Inferior parietal cortex (tissue), 1 donor: ENCODE measurements at regions not wholly inside any gene's neighbourhood (a gene's known extent, or its start where the extent isn't known, plus 50 kb on each side); places are given as distances from the start of the nearest gene placed in this dataset.
"Not testable (repeated sequence)": the region's sequence is repeated elsewhere in the genome, so short reads cannot be mapped to it uniquely, and the experiment has no call there.

Source experiments
- DNase-seq: peaks from one replicate; pipeline ENCODE4 v3.0.0-alpha.2; 2016; ENCODE audit errors: extremely low spot score

DNA sequence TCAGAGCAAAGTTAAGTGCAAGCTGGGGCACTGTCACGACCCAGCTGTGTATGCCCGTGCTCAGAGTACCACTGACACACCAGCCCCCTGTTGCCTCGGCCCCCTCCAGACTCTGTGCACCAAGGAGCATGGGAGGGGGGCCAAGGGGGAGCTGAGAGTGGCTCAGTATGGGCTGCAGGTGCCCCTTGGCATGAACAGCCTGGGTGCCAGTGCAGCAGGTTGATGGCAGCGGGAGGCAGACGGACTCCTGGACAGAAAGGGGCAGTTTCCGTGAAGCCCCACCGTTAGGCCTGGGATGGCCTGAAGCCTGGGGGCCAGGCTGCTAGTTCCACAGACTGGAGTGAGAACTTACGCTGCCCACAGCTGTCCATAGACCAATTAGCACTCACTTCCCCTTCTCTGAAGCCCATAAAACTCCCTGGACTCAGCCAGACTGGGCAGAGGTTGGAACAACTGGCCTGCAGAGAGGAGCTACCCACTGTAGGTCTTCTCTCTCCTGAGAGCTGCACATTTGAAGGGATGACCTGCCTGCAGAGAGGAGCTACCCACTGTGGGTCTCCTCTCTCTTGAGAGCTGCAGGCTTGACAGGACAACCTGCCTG, 182.8 kb downstream of the DEPDC1B start:
- no peak for DNase-seq

DNA sequence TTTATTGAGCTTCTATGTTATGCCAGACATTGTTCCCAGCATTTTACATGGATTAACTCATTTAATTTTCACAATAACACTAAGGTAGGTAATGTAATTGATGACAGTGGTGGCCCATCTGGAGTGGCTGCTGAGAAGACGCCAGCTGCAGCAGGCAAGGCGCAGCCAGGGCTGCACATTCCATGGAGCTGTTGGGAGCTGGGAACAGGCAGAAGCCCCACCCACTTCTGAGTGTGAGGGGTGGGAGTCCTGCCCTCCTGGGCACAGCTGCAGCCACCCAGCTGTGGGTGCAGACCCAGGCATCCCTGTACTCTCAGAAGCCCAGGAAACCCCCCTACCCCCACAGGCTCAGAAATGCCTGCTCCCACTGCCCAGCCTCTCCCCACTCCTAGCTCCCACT, 183.3 kb downstream of the DEPDC1B start:
- no peak for DNase-seq

DNA sequence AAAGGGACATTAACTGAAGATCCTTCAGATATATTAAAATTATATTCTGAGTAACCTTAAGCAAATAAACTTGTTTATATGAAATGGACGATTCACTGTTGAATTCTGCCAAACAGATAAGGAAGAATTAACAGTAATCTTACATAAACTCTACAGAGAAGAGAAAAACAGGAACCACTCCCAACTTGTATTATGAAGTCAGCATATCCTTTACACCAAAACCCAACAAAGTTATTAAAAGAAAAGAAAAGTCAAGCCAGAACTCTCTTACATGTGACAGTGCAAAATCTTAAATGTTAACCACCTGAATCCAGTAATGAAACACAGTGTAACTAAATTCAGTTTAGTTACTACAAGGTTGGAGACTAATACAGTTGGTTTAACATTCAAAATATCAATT, 185.8 kb downstream of the DEPDC1B start:
- DNase-seq, result no peak

DNA sequence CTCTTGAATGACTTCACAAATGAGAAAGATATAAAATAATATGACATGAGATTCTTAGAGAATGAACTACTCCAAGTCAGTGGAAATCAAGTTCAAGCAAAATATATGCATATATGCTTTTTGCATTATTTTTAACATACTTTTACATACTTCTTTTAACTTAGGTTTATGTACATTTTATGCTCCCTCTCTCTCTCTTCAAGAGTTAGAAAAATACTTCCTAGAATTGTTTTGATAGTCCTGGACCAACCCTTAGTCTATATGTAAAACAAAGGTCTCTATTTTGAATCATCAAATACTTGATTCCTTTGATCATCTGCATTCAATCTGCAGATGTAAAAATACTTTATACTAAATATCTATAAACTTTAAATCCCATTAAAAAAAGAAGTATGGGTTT, 187.8 kb downstream of the DEPDC1B start:
- DNase-seq, result no peak

GRCh38 chr5:60510663-60511062, 189.3 kb downstream of the DEPDC1B start:
- DNase-seq, result no peak

DNA sequence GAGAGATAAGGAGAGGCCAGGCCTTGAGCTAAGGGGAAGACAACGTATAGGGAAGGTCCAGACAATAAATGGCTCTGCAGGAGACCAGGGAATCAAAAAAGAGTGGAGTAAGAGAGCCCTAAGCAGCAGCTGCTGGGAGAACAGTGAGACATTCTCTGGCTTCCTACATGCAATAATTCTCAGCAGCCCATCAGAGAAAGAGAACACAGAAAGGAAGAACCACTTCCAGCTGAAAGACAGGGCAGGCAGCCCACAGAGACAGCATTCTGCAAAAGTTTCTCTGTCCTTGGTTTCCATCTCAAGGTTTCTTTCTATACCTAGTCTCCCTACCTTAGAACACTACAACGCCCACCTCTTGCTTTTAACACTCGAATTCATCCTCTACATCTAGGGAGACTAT, 189.9 kb downstream of the DEPDC1B start:
- DNase-seq, result no peak

DNA sequence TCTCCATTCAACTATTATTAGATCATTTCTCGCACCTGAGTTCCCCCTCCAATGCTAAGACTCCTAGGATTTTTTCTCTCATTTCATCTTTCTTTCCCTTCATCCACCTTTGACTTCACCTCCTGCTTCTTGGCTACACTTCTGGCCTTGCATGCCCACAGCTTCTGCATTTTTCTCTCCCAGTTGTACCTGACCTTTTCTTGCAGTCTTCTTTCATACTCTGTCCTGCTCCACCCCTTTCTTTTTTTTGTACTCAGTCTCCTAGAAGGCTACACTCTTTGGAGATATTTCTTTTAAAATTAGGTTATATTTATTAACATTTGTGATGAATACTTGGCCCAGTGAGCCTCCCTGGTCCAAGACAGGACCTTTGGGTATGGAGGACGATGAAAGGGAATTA, 190.4 kb downstream of the DEPDC1B start:
- DNase-seq, result no peak

- no peak for DNase-seq
Observed at GRCh38 chr5:60507687-60508086, 192.3 kb downstream of the DEPDC1B start.

GRCh38 chr5:60505373-60506171, 194.4 kb downstream of the DEPDC1B start:
- no peak for DNase-seq

DNA sequence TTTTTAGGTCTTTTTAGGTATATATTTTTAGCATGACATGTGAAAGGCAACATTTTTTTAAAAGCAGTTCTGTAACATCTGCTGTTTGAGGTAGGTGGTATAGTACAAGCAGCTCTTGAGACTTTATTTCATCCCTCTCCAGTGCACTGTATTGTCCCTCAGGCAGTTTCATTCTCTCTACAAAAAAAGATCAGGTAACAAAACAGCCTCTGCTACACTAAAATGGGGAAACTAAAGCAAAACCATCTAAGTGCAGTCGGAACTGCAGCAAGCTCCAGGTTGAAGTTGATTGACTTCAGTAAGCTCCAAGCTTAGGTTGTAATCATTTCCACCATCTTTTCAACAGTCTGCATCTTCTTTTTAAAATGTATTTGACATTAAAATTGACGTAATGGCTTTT, 195.6 kb downstream of the DEPDC1B start:
- DNase-seq, result no peak

GRCh38 chr5:60503771-60504170, 196.2 kb downstream of the DEPDC1B start:
- DNase-seq, result no peak

GRCh38 chr5:60497706-60498500, 202.1 kb downstream of the DEPDC1B start:
- no peak for DNase-seq

DNA sequence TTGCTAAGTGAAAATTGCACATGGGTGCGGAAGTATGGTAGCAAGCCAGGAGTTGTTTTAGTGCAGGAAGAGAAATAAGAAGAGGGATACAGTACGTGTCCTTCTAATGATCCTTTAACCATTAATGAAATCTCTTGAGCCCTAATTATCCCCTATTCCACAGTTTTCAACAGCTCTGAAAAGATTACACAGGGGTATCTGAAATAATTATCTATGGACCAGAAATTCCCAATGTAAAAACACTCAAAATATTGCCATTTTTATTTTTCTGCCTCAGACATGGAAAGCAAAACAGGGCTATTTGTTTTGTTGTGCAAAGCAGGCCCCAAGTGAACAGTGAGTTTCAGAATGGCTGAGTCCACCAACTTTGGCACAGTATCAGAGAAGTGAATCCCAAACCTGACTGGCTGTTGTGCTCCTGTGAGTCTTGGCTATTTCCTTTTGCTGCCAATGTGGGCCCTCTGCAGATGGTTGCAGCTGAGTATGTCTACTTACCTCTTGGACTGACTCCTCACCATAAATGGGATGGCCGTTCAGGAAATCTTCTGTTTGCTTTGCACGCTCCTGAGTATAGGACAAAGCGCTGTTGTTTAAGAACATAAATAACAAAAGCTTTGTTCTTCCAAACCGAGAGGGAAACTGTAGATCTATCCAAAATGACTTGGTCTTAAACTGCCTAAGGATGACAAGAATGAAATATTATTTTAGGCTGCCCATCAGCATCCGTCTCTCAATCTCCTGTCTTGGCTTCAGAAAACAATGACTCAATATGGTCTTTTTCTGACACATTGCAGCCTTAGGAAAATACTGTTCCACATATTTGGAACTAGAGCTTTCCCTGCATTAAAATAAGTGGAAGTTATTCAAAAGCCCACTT, 204.1 kb downstream of the DEPDC1B start:
- DNase-seq, result peak; percentile 79

DNA sequence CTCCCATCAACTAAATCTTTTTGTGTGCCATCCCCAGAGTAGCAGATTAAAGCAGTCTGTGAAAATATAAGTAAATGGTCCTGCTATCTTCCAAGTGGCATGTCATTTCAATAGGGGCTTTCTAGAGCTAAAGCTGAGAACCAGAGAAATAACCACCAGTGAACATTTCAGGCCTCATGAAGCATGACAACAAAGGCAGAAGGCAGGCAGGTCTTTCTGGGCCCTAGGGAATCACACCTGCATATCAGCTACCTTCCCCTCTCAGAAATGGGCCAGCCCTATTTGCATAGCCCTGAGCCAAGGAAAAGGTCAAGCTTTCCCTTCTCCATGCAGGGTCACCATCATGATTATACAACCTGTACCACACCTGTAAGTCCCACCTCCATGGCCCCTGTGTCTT, 205.3 kb downstream of the DEPDC1B start:
- DNase-seq, result no peak

DNA sequence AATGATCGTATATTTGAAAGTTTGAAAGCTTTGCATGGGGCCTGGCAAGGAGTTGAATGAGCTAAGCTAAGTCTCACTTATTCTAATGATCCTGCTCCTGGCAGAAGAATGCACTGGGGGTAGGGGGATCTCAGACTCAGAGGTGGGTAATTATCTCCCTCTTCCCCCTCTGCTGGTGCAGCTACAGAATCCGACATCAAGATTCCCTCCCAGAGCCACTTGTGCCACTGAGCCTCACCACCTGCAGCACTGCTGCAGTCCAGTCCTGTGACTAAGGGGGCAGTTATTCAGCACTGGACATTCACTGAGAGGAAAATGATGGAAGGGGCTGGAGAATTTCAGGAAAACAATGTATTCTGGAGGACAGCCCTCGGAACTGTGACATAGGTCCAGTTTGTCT, 205.8 kb downstream of the DEPDC1B start:
- DNase-seq, result no peak

GRCh38 chr5:60493372-60493771, 206.6 kb downstream of the DEPDC1B start:
- no peak for DNase-seq

GRCh38 chr5:60492958-60493357, 207.0 kb downstream of the DEPDC1B start:
- no peak for DNase-seq

- DNase-seq, result not testable (repeated sequence)
Observed at GRCh38 chr5:60492358-60492757, 207.6 kb downstream of the DEPDC1B start.

DNA sequence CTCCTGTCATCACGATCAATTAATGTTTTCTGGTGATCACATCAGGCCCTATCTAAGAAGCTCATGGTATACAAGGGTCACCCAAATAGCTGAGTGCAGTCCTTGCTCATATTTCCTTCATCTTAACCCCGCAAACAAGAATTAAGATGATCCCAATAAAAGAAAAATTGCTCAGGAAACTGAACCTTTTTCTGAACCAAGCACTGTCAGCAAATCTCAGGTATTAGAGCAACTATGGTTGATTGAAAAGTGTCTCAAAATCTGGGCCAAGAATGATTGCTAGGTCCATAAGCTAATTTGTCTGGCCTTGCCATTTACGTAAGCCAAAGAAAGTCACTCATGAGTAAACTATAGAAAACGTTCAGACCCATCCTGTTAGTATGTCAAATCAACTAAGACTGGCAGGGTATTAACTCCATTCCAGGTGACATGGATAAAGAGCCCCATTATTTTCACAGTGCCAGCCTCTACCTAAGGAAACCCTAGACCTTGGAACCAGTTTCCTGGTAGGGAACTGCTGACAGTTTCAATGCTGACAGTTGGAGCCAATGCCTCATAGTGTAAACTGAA, 209.3 kb downstream of the DEPDC1B start:
- DNase-seq, result no peak

GRCh38 chr5:60489856-60490255, 210.1 kb downstream of the DEPDC1B start:
- no peak for DNase-seq

- no peak for DNase-seq
Observed at GRCh38 chr5:60489377-60489776, 210.6 kb downstream of the DEPDC1B start.
